ENCODE measurements at regions not wholly inside any gene's neighbourhood (a gene's known extent, or its start where the extent isn't known, plus 50 kb on each side); places are given as distances from the start of the nearest gene placed in this dataset.

GRCh38 chr7:126222782-126223181 is 1030.0 kb downstream of the GRM8 start:
- ChIA-PET POLR2A (no interaction called here), CTCF (ENCODE audit: low intra/inter-chr PET ratio) (no interaction called here)
- Histone ChIP-seq H3K27me3 (ENCODE audit: control insufficient read depth in 2 of 2, insufficient read depth in 2 of 2, low read length in 2 of 2) (no peaks in the 10 kb centered on the region), H3K9ac (ENCODE audit: insufficient read depth in 1 of 2, low read depth in 2 of 2, low read length in 2 of 2) (no peak overlapping the region), H3K27ac (ENCODE audit: extremely low read depth, low read depth, low read length) (no peak overlapping the region), H3K79me2 (ENCODE audit: control insufficient read depth, insufficient read depth, low read length) (no peaks in the 10 kb centered on the region), H3K9me3 (replicated peaks; ENCODE audit: control insufficient read depth, insufficient read depth, low read depth, low read length) (no peaks in the 10 kb centered on the region; the same call in 1 of the 2 replicates), H3K4me3 (no peak overlapping the region), H3K9me1 (ENCODE audit: control insufficient read depth, insufficient read depth, low read length) (no peaks in the 10 kb centered on the region), H3K36me3 (ENCODE audit: control insufficient read depth, insufficient read depth, low read length) (no peaks in the 10 kb centered on the region), H2AFZ (ENCODE audit: low read depth, low read length) (no peak overlapping the region), H3K4me1 (replicated peaks in 1 of 2; ENCODE audit: control insufficient read depth in 2 of 2, insufficient read depth in 2 of 2, low read length in 2 of 2) (no peaks in the 10 kb centered on the region), H4K20me1 (replicated peaks; ENCODE audit: control insufficient read depth, insufficient read depth, low read length) (no peaks in the 10 kb centered on the region), H3K4me2 (ENCODE audit: insufficient read depth, low read length) (no peak overlapping the region)
- FAIRE-seq = no peak
- in situ Hi-C loops (cut with MboI) = no loop called here
- WGBS (ENCODE audit: insufficient coverage, low coverage, missing lambda C conversion rate) = 0% methylated on average over 3 of the region's 3 CpGs
- no TSS peak for BruUV-seq (replicated peaks)
- intact Hi-C loops (cut with micrococcal nuclease) = no loop called here
- no peak for TF ChIP-seq E2F4 (CRISPR knock-in tag; IDR thresholded peaks at IDR 0.05; ENCODE audit: low read depth)
- TF ChIP-seq STAT5A (IDR thresholded peaks at IDR 0.05; ENCODE audit: borderline replicate concordance, low read length) = no peak
- TF ChIP-seq ZNF41 (CRISPR knock-in tag; conservative IDR thresholded peaks at IDR 0.05) = no peak
- no peak for TF ChIP-seq TFE3 (CRISPR knock-in tag; IDR thresholded peaks at IDR 0.05)
- TF ChIP-seq CHAMP1 (IDR thresholded peaks at IDR 0.05) = no peak
- TF ChIP-seq LARP7 (IDR thresholded peaks at IDR 0.05) = no peak
- TF ChIP-seq KDM2B (CRISPR knock-in tag; IDR thresholded peaks at IDR 0.05) = no peak
- TF ChIP-seq ZNF224 (CRISPR knock-in tag; IDR thresholded peaks at IDR 0.05) = no peak
- no peak for TF ChIP-seq ZNF512 (tag; IDR thresholded peaks at IDR 0.05)
- TF ChIP-seq E2F5 (CRISPR knock-in tag; IDR thresholded peaks at IDR 0.05) = no peak
- TF ChIP-seq POLR3G (IDR thresholded peaks at IDR 0.05; ENCODE audit: extremely low read depth, insufficient read length, insufficient replicate concordance) = no peak
- no peak for TF ChIP-seq TOE1 (IDR thresholded peaks at IDR 0.05; ENCODE audit: borderline replicate concordance)
- no peak for TF ChIP-seq TOE1 (CRISPR knock-in tag; IDR thresholded peaks at IDR 0.05; ENCODE audit: borderline replicate concordance, low read depth)
- no peak for TF ChIP-seq NFXL1 (CRISPR knock-in tag; IDR thresholded peaks at IDR 0.05)
- TF ChIP-seq TAF9B (IDR thresholded peaks at IDR 0.05; ENCODE audit: partially characterized antibody) = no peak
- no peak for TF ChIP-seq CSDE1 (IDR thresholded peaks at IDR 0.05)
- no peak for TF ChIP-seq KLF1 (tag; IDR thresholded peaks at IDR 0.05)
- no peak for DNase-seq (ENCODE audit: extremely low read depth in 1 of 4, low spot score in 3 of 4)
- no peak for ATAC-seq
